ENCODE measurements at regions not wholly inside any gene's neighbourhood (a gene's known extent, or its start where the extent isn't known, plus 50 kb on each side); places are given as distances from the start of the nearest gene placed in this dataset.

- no peak for TF ChIP-seq CTCF (IDR thresholded peaks at IDR 0.05)
Measured at GRCh38 chr6:44561060-44561623, 173.6 kb downstream of the CDC5L start.

GRCh38 chr6:44561832-44562665, 174.5 kb downstream of the CDC5L start:
- no peak for TF ChIP-seq CTCF (IDR thresholded peaks at IDR 0.05)

GRCh38 chr6:44563397-44563796, 175.9 kb downstream of the CDC5L start:
- TF ChIP-seq CTCF (IDR thresholded peaks at IDR 0.05) = no peak

- TF ChIP-seq CTCF (IDR thresholded peaks at IDR 0.05) = no peak
Measured at GRCh38 chr6:44564906-44565524, 177.5 kb downstream of the CDC5L start.

GRCh38 chr6:44567406-44567805, 179.9 kb downstream of the CDC5L start:
- TF ChIP-seq CTCF (IDR thresholded peaks at IDR 0.05) = no peak

- TF ChIP-seq CTCF (IDR thresholded peaks at IDR 0.05) = no peak
Measured at GRCh38 chr6:44569131-44569530, 181.6 kb downstream of the CDC5L start.

- no peak for TF ChIP-seq CTCF (IDR thresholded peaks at IDR 0.05)
Measured at GRCh38 chr6:44569931-44570385, 182.5 kb downstream of the CDC5L start.

All from LNCAP (cell line).